NT2/D1 (cell line): ENCODE measurements at regions not wholly inside any gene's neighbourhood (a gene's known extent, or its start where the extent isn't known, plus 50 kb on each side); places are given as distances from the start of the nearest gene placed in this dataset.

ENCODE experiments used
- SUZ12 ChIP-seq: IDR thresholded peaks from 2 replicates; pipeline ENCODE4 v1.6.1; 2011; ENCODE audit not compliant: insufficient read length, insufficient read depth; ENCODE audit errors: extremely low read depth
- YY1 ChIP-seq: IDR thresholded peaks from 2 replicates; pipeline ENCODE4 v1.6.1; 2011; ENCODE audit not compliant: insufficient read length, insufficient read depth

GRCh38 chr6:113423956-113424355 lies 433.2 kb upstream of the MARCKS start:
- TF ChIP-seq SUZ12, result no peak
- no peak for TF ChIP-seq YY1
